ENCODE measurements at regions not wholly inside any gene's neighbourhood (a gene's known extent, or its start where the extent isn't known, plus 50 kb on each side); places are given as distances from the start of the nearest gene placed in this dataset.

GRCh38 chr11:91446267-91446666, 778.4 kb upstream of the FAT3 start:
- H2AFZ ChIP-seq (ENCODE audit: low read length) = no peak overlapping the region
- no peaks in the 10 kb centered on the region for H3K27me3 ChIP-seq (ENCODE audit: low read length)
- H3K4me2 ChIP-seq (ENCODE audit: low read length) = no peak overlapping the region
- BruUV-seq (replicated peaks) = no TSS peak
- CTCF ChIA-PET = no interaction called here
- H4K20me1 ChIP-seq (ENCODE audit: low read length) = no peaks in the 10 kb centered on the region
- H3K9me3 ChIP-seq (ENCODE audit: low read length) = no peaks in the 10 kb centered on the region
- no peak for DNase-seq
- H3K9ac ChIP-seq (ENCODE audit: low read length) = no peak overlapping the region
- H3K79me2 ChIP-seq (ENCODE audit: low read length) = no peaks in the 10 kb centered on the region
- no peak overlapping the region for H3K27ac ChIP-seq (ENCODE audit: low read length)
- no peaks in the 10 kb centered on the region for H3K9me2 ChIP-seq (replicated peaks; ENCODE audit: low read length)
- POLR2A ChIA-PET (ENCODE audit: unreplicated experiment) = no interaction called here
- H3K4me3 ChIP-seq (ENCODE audit: low read length) = no peak overlapping the region
- TF ChIP-seq CTCF (conservative IDR thresholded peaks at IDR 0.05; ENCODE audit: low read depth, low read length) = no peak
- TF ChIP-seq EZH2 (IDR thresholded peaks at IDR 0.05; ENCODE audit: low read length, unreplicated experiment) = no peak
- no peak for TF ChIP-seq EZH2phosphoT487 (IDR thresholded peaks at IDR 0.05; ENCODE audit: borderline replicate concordance, low read length)
- intact Hi-C loops (cut with micrococcal nuclease) = no loop called here
- H3K4me1 ChIP-seq (ENCODE audit: insufficient read depth, low read length) = no peaks in the 10 kb centered on the region
- no peaks in the 10 kb centered on the region for H3F3A ChIP-seq (ENCODE audit: low read length, unreplicated experiment)
- no peak for ATAC-seq
- no peaks in the 10 kb centered on the region for H3K36me3 ChIP-seq (ENCODE audit: low read depth, low read length)

- Histone ChIP-seq H2AFZ (ENCODE audit: low read length) (no peak overlapping the region), H3K9ac (ENCODE audit: low read length) (no peak overlapping the region), H3K79me2 (ENCODE audit: low read length) (no peaks in the 10 kb centered on the region), H3K27me3 (ENCODE audit: low read length) (no peaks in the 10 kb centered on the region), H3K9me3 (ENCODE audit: low read length) (no peaks in the 10 kb centered on the region), H3F3A (ENCODE audit: low read length, unreplicated experiment) (no peaks in the 10 kb centered on the region), H3K9me2 (replicated peaks; ENCODE audit: low read length) (no peaks in the 10 kb centered on the region), H3K27ac (ENCODE audit: low read length) (no peak overlapping the region), H3K36me3 (ENCODE audit: low read depth, low read length) (no peaks in the 10 kb centered on the region), H3K4me1 (ENCODE audit: insufficient read depth, low read length) (no peaks in the 10 kb centered on the region), H4K20me1 (ENCODE audit: low read length) (no peaks in the 10 kb centered on the region), H3K4me2 (ENCODE audit: low read length) (no peak overlapping the region), H3K4me3 (ENCODE audit: low read length) (no peak overlapping the region)
- intact Hi-C loops (cut with micrococcal nuclease) = no loop called here
- DNase-seq (peak; percentile 54), ATAC-seq (no peak)
- ChIA-PET POLR2A (ENCODE audit: unreplicated experiment) (no interaction called here), CTCF (no interaction called here)
- TF ChIP-seq CTCF (conservative IDR thresholded peaks at IDR 0.05; ENCODE audit: low read depth, low read length) = peak; percentile 47
- TF ChIP-seq EZH2 (IDR thresholded peaks at IDR 0.05; ENCODE audit: low read length, unreplicated experiment) = no peak
- BruUV-seq (replicated peaks) = no TSS peak
Measured at GRCh38 chr11:91435694-91436395, 788.8 kb upstream of the FAT3 start.

- Histone ChIP-seq H3K4me2 (ENCODE audit: low read length) (no peak overlapping the region), H3K4me3 (ENCODE audit: low read length) (no peak overlapping the region), H4K20me1 (ENCODE audit: low read length) (no peaks in the 10 kb centered on the region), H2AFZ (ENCODE audit: low read length) (0 out of 2 replicates have a peak overlapping the region, but pooled peaks have one; percentile 5), H3K9ac (ENCODE audit: low read length) (no peak overlapping the region), H3F3A (ENCODE audit: low read length, unreplicated experiment) (no peaks in the 10 kb centered on the region), H3K36me3 (ENCODE audit: low read depth, low read length) (no peaks in the 10 kb centered on the region), H3K27ac (ENCODE audit: low read length) (no peak overlapping the region), H3K4me1 (ENCODE audit: insufficient read depth, low read length) (no peaks in the 10 kb centered on the region), H3K79me2 (ENCODE audit: low read length) (no peaks in the 10 kb centered on the region), H3K27me3 (ENCODE audit: low read length) (no peaks in the 10 kb centered on the region), H3K9me3 (ENCODE audit: low read length) (no peaks in the 10 kb centered on the region), H3K9me2 (replicated peaks; ENCODE audit: low read length) (no peaks in the 10 kb centered on the region)
- TF ChIP-seq EZH2phosphoT487 (IDR thresholded peaks at IDR 0.05; ENCODE audit: borderline replicate concordance, low read length) (no peak), EZH2 (IDR thresholded peaks at IDR 0.05; ENCODE audit: low read length, unreplicated experiment) (no peak), CTCF (conservative IDR thresholded peaks at IDR 0.05; ENCODE audit: low read depth, low read length) (no peak)
- no peak for DNase-seq
- intact Hi-C loops (cut with micrococcal nuclease) = no loop called here
- BruUV-seq (replicated peaks) = no TSS peak
- ChIA-PET POLR2A (ENCODE audit: unreplicated experiment) (no interaction called here), CTCF (no interaction called here)
- ATAC-seq = no peak
Measured at GRCh38 chr11:91433284-91434010, 791.2 kb upstream of the FAT3 start.
